ENCODE measurements at regions not wholly inside any gene's neighbourhood (a gene's known extent, or its start where the extent isn't known, plus 50 kb on each side); places are given as distances from the start of the nearest gene placed in this dataset.
A peak's percentile ranks its signal among the peaks of the same experiment; 100 is the strongest.
"Not testable (repeated sequence)": the region's sequence is repeated elsewhere in the genome, so short reads cannot be mapped to it uniquely, and the experiment has no call there.

DNA sequence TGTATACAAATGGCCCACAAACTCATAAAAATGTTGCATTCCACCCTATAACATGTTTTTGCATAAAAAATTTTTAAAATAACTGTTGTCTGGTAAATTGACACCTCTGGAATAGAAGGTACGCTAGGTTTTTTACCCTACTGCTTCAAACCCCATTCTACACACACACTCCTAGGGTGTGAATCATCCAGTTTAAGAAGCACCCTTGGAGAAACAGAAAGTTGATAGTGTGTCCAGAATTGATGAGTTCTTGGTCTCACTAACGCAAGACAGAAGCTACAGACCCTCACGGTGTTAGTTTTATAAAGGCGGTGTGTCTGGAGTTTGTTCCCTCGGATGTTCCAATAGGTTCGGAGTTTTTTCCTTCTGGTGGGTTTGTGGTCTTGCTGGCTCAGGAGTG, 158.5 kb downstream of the KLRB1 start:
- BruUV-seq (replicated peaks): no TSS peak
- CTCF ChIA-PET: interaction anchor here (0.6 kb wide), 1 partner anchor 1649 kb away, joined by 4 read pairs; no protein-coding TSS in a partner anchor
- peak overlapping the region; percentile 99 for H3K4me3 Mint-ChIP-seq (ENCODE audit: low read depth, unreplicated experiment)
- H3K27me3 Mint-ChIP-seq (ENCODE audit: unreplicated experiment): no peaks in the 10 kb centered on the region
- no peak for TF ChIP-seq CTCF (IDR thresholded peaks at IDR 0.05; ENCODE audit: unreplicated experiment)
- DNase-seq: no peak
- peaks cover 18% of the 10 kb centered on the region for H3K36me3 Mint-ChIP-seq (ENCODE audit: insufficient read depth, unreplicated experiment)
- H3K9me3 Mint-ChIP-seq (ENCODE audit: low read depth, unreplicated experiment): no peaks in the 10 kb centered on the region
- H3K27ac Mint-ChIP-seq (ENCODE audit: unreplicated experiment): peak overlapping the region; percentile 78
- intact Hi-C loops (cut with micrococcal nuclease; ENCODE audit: unreplicated experiment): no loop called here
- peaks cover 10% of the 10 kb centered on the region for H3K4me1 Mint-ChIP-seq (ENCODE audit: low read depth, unreplicated experiment)

GRCh38 chr12:9448648-9449047, 159.1 kb downstream of the KLRB1 start:
- H3K36me3 Mint-ChIP-seq (ENCODE audit: insufficient read depth, unreplicated experiment): peaks cover 18% of the 10 kb centered on the region
- peak overlapping the region; percentile 78 for H3K27ac Mint-ChIP-seq (ENCODE audit: unreplicated experiment)
- CTCF ChIA-PET; H3K27me3 Mint-ChIP-seq (ENCODE audit: unreplicated experiment); H3K4me1 Mint-ChIP-seq (ENCODE audit: low read depth, unreplicated experiment); intact Hi-C loops (cut with micrococcal nuclease; ENCODE audit: unreplicated experiment); H3K9me3 Mint-ChIP-seq (ENCODE audit: low read depth, unreplicated experiment): not testable (repeated sequence)
- DNase-seq: peak; percentile 7
- TSS peak; percentile 69 for BruUV-seq (replicated peaks)
- peak overlapping the region; percentile 99 for H3K4me3 Mint-ChIP-seq (ENCODE audit: low read depth, unreplicated experiment)

- peak; percentile 90 for DNase-seq
- H3K36me3 Mint-ChIP-seq (ENCODE audit: insufficient read depth, unreplicated experiment): peaks cover 18% of the 10 kb centered on the region
- BruUV-seq (replicated peaks); CTCF ChIA-PET; intact Hi-C loops (cut with micrococcal nuclease; ENCODE audit: unreplicated experiment); H3K4me1 Mint-ChIP-seq (ENCODE audit: low read depth, unreplicated experiment); H3K27me3 Mint-ChIP-seq (ENCODE audit: unreplicated experiment); H3K9me3 Mint-ChIP-seq (ENCODE audit: low read depth, unreplicated experiment): not testable (repeated sequence)
- peak overlapping the region; percentile 78 for H3K27ac Mint-ChIP-seq (ENCODE audit: unreplicated experiment)
- H3K4me3 Mint-ChIP-seq (ENCODE audit: low read depth, unreplicated experiment): peak overlapping the region; percentile 99
These were observed 159.7 kb downstream of the KLRB1 start for GRCh38 chr12:9447791-9448614.

DNA sequence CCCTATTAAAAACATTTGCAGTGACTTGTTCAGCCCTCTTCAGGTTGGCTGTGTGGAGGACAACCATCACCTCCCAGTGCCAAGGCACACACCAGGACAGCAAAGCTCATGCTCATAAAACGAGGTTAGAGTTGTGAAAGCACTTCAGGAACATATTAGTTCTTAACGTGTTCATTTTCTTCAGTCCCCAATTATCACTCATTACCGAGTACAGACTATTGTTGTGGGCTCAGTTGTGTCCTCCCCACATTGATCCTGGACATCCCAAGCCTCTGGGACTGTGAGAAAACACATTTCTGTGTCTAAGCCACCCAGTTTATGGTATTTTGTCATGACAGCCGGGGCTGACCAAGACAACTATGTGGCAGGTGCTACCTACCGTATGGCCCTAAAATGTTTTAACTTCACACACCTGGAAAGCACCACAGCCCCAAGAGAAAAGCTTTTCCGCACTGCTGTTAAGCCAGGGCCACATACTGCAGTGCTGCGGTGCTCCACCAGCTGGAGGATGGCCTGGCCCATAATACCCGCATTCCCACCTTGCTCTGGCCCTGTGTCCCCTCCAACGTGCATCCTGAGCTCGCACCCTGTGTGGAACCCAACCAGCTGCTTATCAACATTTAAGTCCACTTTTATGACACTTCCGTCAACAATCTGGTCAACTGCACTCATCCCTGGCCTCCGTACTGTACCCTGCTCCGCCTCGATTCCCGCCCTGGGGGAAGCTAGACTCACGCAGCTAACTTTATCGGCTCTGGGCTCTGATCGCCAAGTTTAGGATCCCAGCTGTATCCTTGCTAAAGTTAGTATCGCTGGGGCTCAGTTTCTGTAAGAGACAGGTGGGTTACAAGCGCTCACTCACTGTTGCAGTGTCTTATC, 160.6 kb downstream of the KLRB1 start:
- CTCF ChIA-PET; H3K27me3 Mint-ChIP-seq (ENCODE audit: unreplicated experiment); H3K9me3 Mint-ChIP-seq (ENCODE audit: low read depth, unreplicated experiment); BruUV-seq (replicated peaks); intact Hi-C loops (cut with micrococcal nuclease; ENCODE audit: unreplicated experiment); H3K4me1 Mint-ChIP-seq (ENCODE audit: low read depth, unreplicated experiment): not testable (repeated sequence)
- H3K4me3 Mint-ChIP-seq (ENCODE audit: low read depth, unreplicated experiment): peak overlapping the region; percentile 99
- DNase-seq: peak; percentile 13
- H3K27ac Mint-ChIP-seq (ENCODE audit: unreplicated experiment): peak overlapping the region; percentile 78
- peaks cover 18% of the 10 kb centered on the region for H3K36me3 Mint-ChIP-seq (ENCODE audit: insufficient read depth, unreplicated experiment)

DNA sequence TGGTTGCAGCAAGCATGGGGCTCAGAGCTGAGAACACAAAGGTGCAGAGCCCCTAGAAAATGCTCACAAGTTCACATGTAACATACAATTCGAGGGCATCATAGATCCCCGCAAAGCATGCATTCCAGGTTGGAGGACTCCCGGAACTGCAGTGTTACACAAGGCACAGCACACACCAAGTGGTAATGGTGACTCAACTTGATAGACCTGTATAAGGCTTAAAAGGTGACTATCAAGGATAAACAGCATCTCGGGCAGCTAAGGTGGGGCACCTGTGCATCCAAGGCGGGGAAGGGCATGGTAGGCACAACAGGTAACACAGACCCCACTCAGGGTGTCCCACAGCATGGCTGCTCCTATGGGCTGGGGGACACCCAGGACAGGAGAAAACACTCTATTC, 167.3 kb downstream of the KLRB1 start:
- DNase-seq; BruUV-seq (replicated peaks); H3K4me3 Mint-ChIP-seq (ENCODE audit: low read depth, unreplicated experiment); H3K9me3 Mint-ChIP-seq (ENCODE audit: low read depth, unreplicated experiment); H3K27ac Mint-ChIP-seq (ENCODE audit: unreplicated experiment); CTCF ChIA-PET; H3K4me1 Mint-ChIP-seq (ENCODE audit: low read depth, unreplicated experiment); H3K27me3 Mint-ChIP-seq (ENCODE audit: unreplicated experiment); H3K36me3 Mint-ChIP-seq (ENCODE audit: insufficient read depth, unreplicated experiment); intact Hi-C loops (cut with micrococcal nuclease; ENCODE audit: unreplicated experiment): not testable (repeated sequence)

GRCh38 chr12:9435682-9436081, 172.0 kb downstream of the KLRB1 start:
- H3K27me3 Mint-ChIP-seq (ENCODE audit: unreplicated experiment): not testable (repeated sequence)

DNA sequence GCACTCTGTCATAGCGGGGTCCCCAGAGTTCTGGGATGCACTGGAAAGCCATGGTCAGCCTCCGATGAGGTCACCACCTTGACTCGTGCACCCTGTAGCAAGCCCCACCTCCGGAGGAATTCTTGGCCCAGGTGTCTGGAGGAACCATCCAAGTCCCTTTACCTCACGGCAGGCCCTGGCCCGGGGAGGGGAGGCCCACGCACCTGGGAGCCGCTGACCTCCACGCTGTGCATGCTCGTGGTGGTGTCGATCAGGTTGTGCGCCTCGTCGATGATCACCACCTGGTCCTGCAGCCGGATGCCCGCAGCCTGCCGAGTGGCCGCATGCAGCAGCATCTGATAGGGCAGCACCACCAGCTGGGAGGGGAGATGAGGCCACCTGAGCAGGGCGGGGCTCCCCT, 177.3 kb downstream of the KLRB1 start:
- DNase-seq; H3K27me3 Mint-ChIP-seq (ENCODE audit: unreplicated experiment); H3K9me3 Mint-ChIP-seq (ENCODE audit: low read depth, unreplicated experiment); H3K36me3 Mint-ChIP-seq (ENCODE audit: insufficient read depth, unreplicated experiment); BruUV-seq (replicated peaks); H3K4me1 Mint-ChIP-seq (ENCODE audit: low read depth, unreplicated experiment); H3K27ac Mint-ChIP-seq (ENCODE audit: unreplicated experiment); CTCF ChIA-PET; intact Hi-C loops (cut with micrococcal nuclease; ENCODE audit: unreplicated experiment); H3K4me3 Mint-ChIP-seq (ENCODE audit: low read depth, unreplicated experiment): not testable (repeated sequence)

More at GRCh38 chr12:9435682-9436081, 172.0 kb downstream of the KLRB1 start:
- CTCF ChIA-PET; H3K36me3 Mint-ChIP-seq (ENCODE audit: insufficient read depth, unreplicated experiment); intact Hi-C loops (cut with micrococcal nuclease; ENCODE audit: unreplicated experiment); H3K4me1 Mint-ChIP-seq (ENCODE audit: low read depth, unreplicated experiment); H3K4me3 Mint-ChIP-seq (ENCODE audit: low read depth, unreplicated experiment); H3K9me3 Mint-ChIP-seq (ENCODE audit: low read depth, unreplicated experiment); H3K27ac Mint-ChIP-seq (ENCODE audit: unreplicated experiment); DNase-seq; BruUV-seq (replicated peaks): not testable (repeated sequence)

DNA sequence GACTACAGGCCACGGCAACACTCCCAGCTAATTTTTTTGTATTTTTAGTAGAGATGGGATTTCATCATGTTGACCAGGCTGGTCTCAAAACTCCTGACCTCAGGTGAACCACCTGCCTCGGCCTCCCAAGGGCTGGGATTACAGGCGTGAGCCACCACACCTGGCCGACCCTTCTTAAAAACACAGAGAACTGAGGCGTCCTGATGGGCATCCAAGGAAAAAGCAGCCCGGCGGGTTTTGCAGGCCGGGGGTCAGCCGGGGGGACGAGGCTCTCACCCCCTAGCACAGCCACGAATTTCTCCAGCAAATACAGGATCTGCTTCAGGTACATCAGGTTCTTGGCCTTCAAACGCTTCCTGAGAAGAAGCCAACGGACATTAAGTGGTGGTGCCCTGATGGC, 178.9 kb downstream of the KLRB1 start:
- intact Hi-C loops (cut with micrococcal nuclease; ENCODE audit: unreplicated experiment): not testable (repeated sequence)

DNA sequence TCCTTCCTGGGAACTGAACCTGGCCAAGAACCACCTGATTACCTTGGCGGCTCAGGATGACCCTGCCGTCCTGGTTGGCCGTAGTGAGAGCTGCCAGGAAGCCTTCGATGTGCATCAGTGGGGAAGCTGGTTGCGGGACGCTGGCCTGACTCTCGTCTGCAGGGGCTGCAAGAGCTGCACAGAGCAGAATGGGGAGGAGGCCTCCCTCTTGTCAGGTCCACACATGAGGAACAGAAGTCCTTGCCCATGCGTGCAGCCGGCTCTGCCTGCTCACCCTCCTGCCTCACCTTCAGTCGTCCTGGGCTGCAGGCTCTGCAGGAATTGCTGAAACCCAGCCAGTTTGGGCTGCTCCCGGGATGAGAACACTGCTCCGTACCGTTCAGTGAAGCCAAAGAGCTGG, 182.3 kb downstream of the KLRB1 start:
- H3K27me3 Mint-ChIP-seq (ENCODE audit: unreplicated experiment); H3K4me1 Mint-ChIP-seq (ENCODE audit: low read depth, unreplicated experiment); CTCF ChIA-PET; DNase-seq; H3K9me3 Mint-ChIP-seq (ENCODE audit: low read depth, unreplicated experiment); H3K36me3 Mint-ChIP-seq (ENCODE audit: insufficient read depth, unreplicated experiment); H3K27ac Mint-ChIP-seq (ENCODE audit: unreplicated experiment); H3K4me3 Mint-ChIP-seq (ENCODE audit: low read depth, unreplicated experiment); intact Hi-C loops (cut with micrococcal nuclease; ENCODE audit: unreplicated experiment); BruUV-seq (replicated peaks): not testable (repeated sequence)

More for the DNA sequence above, 178.9 kb downstream of the KLRB1 start:
- BruUV-seq (replicated peaks); H3K4me3 Mint-ChIP-seq (ENCODE audit: low read depth, unreplicated experiment); H3K36me3 Mint-ChIP-seq (ENCODE audit: insufficient read depth, unreplicated experiment); H3K27me3 Mint-ChIP-seq (ENCODE audit: unreplicated experiment); DNase-seq; CTCF ChIA-PET; H3K4me1 Mint-ChIP-seq (ENCODE audit: low read depth, unreplicated experiment); H3K9me3 Mint-ChIP-seq (ENCODE audit: low read depth, unreplicated experiment); H3K27ac Mint-ChIP-seq (ENCODE audit: unreplicated experiment): not testable (repeated sequence)

Data from Calu3 (cell line).